C1 segment of cervical spinal cord (tissue), 14 donors: ENCODE measurements at regions not wholly inside any gene's neighbourhood (a gene's known extent, or its start where the extent isn't known, plus 50 kb on each side); places are given as distances from the start of the nearest gene placed in this dataset.

Experiments used
- DNase-seq, 14 donors: peaks; one replicate each; lab custom pipeline; 2025; lab: John Stamatoyannopoulos, UW

- peak in 2 of 14 donors; percentile 8 to 13 for DNase-seq
Measured at GRCh38 chr13:44272692-44273091, 100.9 kb upstream of the SERP2 start.

DNA sequence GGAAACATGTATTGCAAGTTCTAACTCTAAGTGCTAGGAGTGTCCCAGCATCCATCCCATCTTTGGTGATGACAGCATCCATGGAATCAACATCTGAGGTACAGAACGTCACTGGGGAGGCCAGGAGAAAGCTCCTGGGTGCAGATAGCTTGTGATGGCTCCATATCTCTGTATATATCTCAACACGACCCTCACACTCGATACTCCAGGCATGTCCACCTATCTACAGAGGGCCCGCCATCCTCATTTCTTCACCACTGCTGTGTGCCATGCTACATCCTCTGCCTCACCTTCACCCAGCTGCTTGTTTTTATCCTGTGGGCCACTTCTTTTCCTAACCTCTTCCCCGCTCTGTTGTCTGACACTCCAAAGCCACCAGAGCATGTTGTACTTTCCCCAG lies 100.4 kb upstream of the SERP2 start:
- no peak for DNase-seq

- DNase-seq = no peak
Measured at GRCh38 chr13:44273991-44274770, 99.4 kb upstream of the SERP2 start.

DNA sequence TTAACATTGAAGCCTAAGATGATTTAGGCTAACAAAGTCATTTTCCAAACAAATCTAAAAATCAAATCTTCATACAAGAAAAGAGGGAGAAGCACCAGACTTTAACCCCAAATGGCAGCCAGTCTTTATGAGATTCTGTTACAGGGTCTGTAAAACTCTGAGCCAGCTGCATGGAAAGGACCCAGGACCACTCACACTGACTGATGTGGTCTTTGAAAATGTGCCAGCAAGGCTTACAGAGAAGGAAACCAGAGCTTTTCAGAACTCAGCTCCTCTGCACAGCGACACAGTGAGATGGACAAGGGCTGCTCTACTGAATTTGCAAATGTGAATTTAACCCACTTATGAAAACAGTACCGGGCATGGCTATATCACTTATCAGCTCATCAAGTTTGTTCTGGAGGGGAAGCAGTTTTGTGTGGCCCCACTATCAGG lies 98.8 kb upstream of the SERP2 start:
- DNase-seq = no peak

DNA sequence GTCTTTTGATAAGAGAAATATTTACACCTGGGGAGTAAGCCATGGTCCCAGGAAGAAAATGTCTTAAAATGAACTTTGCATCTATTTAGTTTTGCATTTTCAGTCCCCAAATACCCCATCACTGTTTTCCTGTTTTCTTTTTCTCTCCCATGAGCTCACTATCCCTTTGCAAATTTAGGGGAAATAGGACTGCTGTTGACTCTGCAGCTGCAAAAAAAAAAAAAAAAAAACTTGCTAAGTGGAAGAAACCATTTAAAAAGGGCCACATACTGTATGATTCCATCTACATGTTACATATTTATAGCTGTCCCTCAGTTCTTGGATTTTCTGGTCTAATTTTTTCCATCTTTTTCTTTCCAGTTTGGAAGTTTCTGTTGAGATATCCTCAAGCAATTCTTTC lies 98.2 kb upstream of the SERP2 start:
- no peak for DNase-seq

DNA sequence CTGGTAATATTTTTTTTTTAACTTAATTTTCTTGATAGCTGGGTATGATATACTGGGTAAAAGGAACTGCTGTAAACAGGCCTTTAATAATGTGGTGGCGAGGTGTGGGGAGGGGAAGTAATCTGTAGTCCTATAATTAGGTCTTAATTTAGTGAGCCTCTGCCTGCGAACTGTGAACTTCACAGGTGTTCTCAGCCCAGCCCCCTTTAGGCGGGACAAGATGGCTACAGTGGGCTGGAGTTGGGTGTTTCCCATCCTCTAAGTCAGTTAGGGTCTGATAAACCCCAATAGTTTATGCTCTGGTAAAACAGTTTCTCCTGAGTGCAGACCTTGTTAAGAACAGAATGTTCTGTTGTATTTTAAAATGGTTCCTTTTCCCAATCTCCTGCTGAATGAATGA lies 97.6 kb upstream of the SERP2 start:
- no peak for DNase-seq

DNA sequence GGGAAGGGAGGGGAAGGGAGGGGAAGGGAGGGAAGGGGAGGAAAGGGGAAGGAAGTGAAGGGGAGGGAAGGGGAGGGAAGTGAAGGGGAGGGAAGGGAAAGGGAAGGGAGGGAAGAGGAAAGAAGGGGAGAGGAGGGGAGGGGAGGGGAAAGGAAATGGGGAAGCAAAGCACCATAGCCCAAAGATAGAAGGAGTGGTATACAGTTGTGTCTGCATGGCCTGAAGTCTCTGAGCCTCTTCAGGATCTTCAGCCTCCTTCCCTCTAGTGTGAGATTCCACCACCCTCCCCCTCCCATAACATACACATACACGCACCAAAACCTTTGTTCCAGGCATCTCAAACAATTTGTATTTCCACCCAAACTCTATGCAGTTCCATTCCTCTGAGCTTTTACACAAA lies 96.2 kb upstream of the SERP2 start:
- no peak for DNase-seq

DNA sequence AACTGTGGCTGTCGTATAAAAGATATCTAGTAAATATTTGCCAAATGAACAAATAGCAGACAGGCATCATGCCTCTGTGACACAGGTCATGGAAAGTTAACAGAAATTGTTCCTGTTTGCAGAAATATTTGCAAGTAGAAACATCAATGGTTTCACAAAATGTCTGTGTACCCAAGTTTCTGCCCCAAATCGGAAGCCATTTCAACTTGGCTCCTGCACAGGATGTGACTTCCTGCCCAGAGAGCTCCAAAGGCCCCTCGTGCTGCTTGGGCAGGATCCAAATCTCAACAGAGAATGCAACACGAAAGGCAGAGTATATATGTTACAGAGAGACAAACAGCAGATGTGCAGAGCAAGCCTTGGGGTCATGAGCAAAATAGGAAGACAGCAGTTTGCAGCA lies 95.5 kb upstream of the SERP2 start:
- no peak for DNase-seq

DNA sequence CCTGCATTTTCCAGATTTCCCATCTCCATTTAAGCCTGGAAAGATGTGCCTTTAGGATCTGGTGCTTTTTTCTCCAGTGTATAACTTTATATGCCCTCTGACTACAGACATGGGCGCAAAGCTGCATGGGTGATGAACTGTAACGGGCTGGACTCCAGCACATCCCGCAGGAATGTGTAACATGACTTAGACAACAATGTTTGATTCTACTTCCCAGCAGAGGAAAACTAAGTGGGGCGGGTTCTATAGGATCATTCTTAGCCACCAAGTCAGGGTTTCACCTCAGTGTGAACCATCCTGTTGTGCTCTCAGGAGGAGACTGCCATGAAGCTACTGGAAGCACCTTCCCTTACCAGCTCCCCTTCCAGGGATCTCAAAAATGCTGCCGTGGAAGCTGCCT lies 93.2 kb upstream of the SERP2 start:
- no peak for DNase-seq

DNA sequence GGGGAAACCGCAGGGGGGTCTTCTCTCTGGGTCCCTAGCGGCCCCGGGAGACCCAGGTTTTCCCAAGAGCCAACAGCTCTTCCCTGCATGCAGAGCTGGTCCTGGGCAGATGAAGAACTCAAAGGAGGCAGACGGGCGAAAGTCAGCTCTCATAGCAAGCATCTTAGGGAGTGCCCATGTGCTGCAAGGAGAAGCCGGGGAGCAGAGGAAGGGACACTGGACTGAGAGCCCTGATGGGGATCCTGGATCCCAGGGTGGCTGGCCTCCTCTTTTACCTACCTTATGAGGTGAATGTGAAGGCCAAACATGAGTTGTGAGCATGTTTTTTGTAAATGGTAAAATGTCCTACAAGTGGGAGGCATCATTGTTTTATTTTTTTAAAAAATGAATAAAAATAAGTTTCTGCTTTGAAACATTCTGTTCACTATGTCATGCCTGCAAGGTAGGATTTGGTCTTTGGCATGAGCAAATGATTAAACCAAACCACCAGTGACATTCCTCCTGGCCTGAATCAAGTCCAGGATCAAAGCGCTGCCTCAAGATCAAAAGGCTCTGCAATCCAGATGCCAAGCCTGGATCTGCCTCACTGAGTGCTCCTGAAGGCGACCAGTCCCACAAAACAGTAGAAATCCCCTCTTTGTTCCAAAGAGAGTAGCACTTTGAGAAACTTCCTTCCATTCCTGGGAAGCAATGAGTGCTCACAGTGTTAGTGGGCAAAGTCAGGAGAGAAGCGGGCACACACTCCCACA lies 92.2 kb upstream of the SERP2 start:
- DNase-seq = no peak

DNA sequence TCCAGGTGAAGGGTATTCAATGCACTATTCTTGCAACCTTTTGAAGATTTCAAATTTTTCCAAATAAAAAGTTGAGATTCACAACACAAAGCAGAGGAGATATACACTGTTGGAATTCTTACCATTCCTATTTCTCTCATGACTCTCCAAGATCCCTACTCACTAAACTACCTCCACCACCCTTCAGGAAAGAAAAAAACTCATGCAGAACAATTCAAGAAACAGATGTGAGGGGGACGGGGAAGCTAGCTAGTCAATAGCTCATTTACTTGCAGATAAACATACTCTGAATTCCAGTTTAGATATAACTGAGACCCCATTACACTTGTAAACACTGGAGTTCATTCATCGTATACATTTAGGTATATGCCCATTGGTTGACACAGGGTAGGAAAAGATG lies 90.0 kb upstream of the SERP2 start:
- DNase-seq = no peak

DNA sequence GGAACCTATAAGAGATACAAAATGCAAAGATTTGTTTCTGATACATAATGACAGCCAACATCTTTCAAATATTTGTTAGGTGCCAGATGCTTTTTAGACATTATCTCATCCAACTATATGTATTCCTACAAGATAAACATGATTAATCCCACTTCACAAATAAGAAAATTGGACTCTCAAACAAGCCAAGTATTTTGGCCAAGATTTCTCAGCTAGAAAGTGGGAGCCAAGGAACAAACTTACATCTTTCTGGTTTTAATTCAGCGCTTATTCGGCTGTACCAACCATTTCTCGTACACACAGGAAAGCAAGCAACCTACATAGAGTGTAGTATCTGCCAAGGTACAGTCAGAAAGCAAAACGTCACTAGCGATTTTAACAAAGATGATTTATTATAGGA lies 85.7 kb upstream of the SERP2 start:
- DNase-seq = no peak

DNA sequence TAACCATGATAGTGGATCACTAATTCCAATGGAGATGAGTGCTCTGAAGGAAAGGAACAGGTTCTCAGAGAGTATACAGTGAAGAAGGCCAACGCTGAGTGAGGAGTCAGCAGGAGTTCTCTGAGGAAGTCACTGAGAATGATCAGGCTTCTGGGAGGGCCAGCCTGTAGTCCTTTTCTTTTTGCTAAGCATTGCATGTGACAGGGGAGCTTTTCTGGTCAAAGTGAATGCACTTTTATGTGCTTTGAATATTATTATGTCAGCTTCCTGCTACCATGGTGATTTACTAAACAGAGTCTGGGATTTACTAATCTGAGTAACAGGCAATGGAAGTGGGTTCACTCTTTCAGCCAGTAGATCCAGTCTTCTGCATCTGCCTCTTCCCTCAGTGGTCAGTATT lies 81.1 kb upstream of the SERP2 start:
- DNase-seq = peak in 2 of 14 donors; percentile 8 to 10

DNA sequence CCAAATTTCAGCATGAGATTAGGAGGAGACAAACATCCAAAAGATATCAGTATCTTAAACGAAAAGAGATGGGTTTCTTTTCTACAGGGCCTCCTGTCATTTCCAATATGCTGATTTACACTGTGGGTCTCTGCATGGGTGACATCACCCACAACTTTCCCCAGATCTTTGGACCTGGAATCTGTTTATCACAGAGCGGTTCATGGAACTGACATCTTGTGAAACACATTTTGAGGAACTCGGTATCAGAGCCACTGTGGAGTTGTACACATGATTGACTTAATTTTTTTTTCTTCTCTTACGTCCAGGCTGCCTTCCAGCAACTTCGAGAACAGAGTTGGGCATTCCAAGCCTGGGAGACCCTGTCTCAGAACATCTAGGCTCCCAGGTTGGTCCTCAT lies 80.2 kb upstream of the SERP2 start:
- DNase-seq = no peak

GRCh38 chr13:44293908-44294735 lies 79.5 kb upstream of the SERP2 start:
- no peak for DNase-seq

DNA sequence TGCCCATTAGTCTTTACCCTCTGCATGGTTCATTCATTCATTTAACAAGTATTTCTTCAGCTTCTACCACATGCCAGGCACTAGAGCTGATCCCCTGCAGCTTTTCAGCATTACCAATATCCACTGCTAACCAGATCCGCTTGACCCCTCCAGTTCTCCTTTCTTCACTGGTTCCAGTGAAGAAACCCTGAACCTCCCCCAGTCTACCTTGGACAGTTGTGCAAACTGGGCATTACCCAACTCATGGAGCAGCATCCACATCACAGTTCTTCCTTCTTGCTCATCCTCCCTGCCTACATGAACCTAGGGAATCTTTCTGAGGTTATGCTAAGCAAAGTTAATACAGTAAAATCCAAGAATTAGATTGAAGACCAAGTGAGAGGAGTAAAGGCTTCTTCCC lies 78.7 kb upstream of the SERP2 start:
- no peak for DNase-seq

DNA sequence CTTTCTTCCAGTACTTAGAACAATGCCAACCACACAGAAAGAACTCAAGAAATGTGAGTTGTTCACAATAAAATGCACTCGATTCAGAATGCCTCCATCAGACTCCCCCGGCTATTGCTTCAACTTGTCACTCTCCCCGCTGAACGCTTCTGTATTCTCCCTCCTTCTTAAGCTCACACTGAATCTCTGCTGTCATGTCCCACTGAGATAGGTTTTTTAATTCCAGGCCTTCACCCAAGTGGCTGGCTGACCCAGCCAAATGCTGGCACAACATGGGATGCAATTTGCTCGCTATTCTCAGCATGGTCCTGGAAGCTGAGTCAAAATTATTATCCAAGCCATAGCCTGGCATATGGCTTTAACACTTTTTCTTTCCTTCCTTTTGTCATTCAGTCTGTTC lies 76.8 kb upstream of the SERP2 start:
- peak in 3 of 14 donors; percentile 12 to 94 (median 27) for DNase-seq

GRCh38 chr13:44298314-44298713 lies 75.3 kb upstream of the SERP2 start:
- no peak for DNase-seq

- no peak for DNase-seq
Measured at GRCh38 chr13:44299152-44299943, 74.3 kb upstream of the SERP2 start.

GRCh38 chr13:44300895-44301638 lies 72.6 kb upstream of the SERP2 start:
- DNase-seq = peak in 2 of 14 donors; percentile 50 to 93

- DNase-seq = no peak
Measured at GRCh38 chr13:44301639-44302015, 72.0 kb upstream of the SERP2 start.
